ENCODE measurements at regions not wholly inside any gene's neighbourhood (a gene's known extent, or its start where the extent isn't known, plus 50 kb on each side); places are given as distances from the start of the nearest gene placed in this dataset.

GRCh38 chr12:17148706-17149105, 542.7 kb upstream of the LMO3 start:
- Histone ChIP-seq H3K9ac (ENCODE audit: low read length in 3 of 3) (no peak overlapping the region), H3K4me3 (ENCODE audit: low read length in 3 of 3) (no peak overlapping the region), H3K27ac (ENCODE audit: low read depth in 2 of 2, low read length in 2 of 2) (no peak overlapping the region), H3K9me3 (ENCODE audit: control insufficient read depth in 2 of 3, insufficient read depth in 1 of 3, low read length in 3 of 3) (peaks cover 0 to 5% (median 2%) of the 10 kb centered on the region in 3 donors), H3K27me3 (ENCODE audit: control insufficient read depth, insufficient read depth, low read length) (no peaks in the 10 kb centered on the region), H3K4me1 (ENCODE audit: control insufficient read depth in 2 of 3, insufficient read depth in 2 of 3, low read depth in 1 of 3, low read length in 3 of 3) (no peaks in the 10 kb centered on the region), H3K36me3 (ENCODE audit: control insufficient read depth in 2 of 3, insufficient read depth in 3 of 3, low read length in 3 of 3) (no peaks in the 10 kb centered on the region)
- intact Hi-C loops (cut with DNase I): no loop called here
- FAIRE-seq (no peak), DNase-seq (peak in 1 of 5 donors; percentile 32)
- TF ChIP-seq CTCF (IDR thresholded peaks at IDR 0.05; ENCODE audit: borderline replicate concordance, extremely low read depth, insufficient read depth): no peak

- Histone ChIP-seq H3K27me3 (ENCODE audit: control insufficient read depth, insufficient read depth, low read length) (no peaks in the 10 kb centered on the region), H3K36me3 (ENCODE audit: control insufficient read depth in 2 of 3, insufficient read depth in 3 of 3, low read length in 3 of 3) (no peaks in the 10 kb centered on the region), H3K4me3 (ENCODE audit: low read length in 3 of 3) (no peak overlapping the region), H3K27ac (ENCODE audit: low read depth in 2 of 2, low read length in 2 of 2) (no peak overlapping the region), H3K4me1 (ENCODE audit: control insufficient read depth in 2 of 3, insufficient read depth in 2 of 3, low read depth in 1 of 3, low read length in 3 of 3) (no peaks in the 10 kb centered on the region), H3K9me3 (ENCODE audit: control insufficient read depth in 2 of 3, insufficient read depth in 1 of 3, low read length in 3 of 3) (no peaks in the 10 kb centered on the region), H3K9ac (ENCODE audit: low read length in 3 of 3) (no peak overlapping the region)
- no peak for DNase-seq
- intact Hi-C loops (cut with DNase I): no loop called here
- no peak for TF ChIP-seq CTCF (IDR thresholded peaks at IDR 0.05; ENCODE audit: borderline replicate concordance, extremely low read depth, insufficient read depth)
- no peak for FAIRE-seq
These were observed 536.9 kb upstream of the LMO3 start for GRCh38 chr12:17142856-17143255.

- H3K9me3 ChIP-seq (ENCODE audit: control insufficient read depth in 2 of 3, insufficient read depth in 1 of 3, low read length in 3 of 3): no peaks in the 10 kb centered on the region
- intact Hi-C loops (cut with DNase I): no loop called here
- no peak overlapping the region for H3K4me3 ChIP-seq (ENCODE audit: low read length in 3 of 3)
- TF ChIP-seq CTCF (IDR thresholded peaks at IDR 0.05; ENCODE audit: borderline replicate concordance, extremely low read depth, insufficient read depth): no peak
- no peaks in the 10 kb centered on the region for H3K36me3 ChIP-seq (ENCODE audit: control insufficient read depth in 2 of 3, insufficient read depth in 3 of 3, low read length in 3 of 3)
- no peak overlapping the region for H3K27ac ChIP-seq (ENCODE audit: low read depth in 2 of 2, low read length in 2 of 2)
- no peaks in the 10 kb centered on the region for H3K27me3 ChIP-seq (ENCODE audit: control insufficient read depth, insufficient read depth, low read length)
- FAIRE-seq (no peak), DNase-seq (peak in 2 of 5 donors; percentile 8 to 13)
- H3K4me1 ChIP-seq (ENCODE audit: control insufficient read depth in 2 of 3, insufficient read depth in 2 of 3, low read depth in 1 of 3, low read length in 3 of 3): no peaks in the 10 kb centered on the region
- no peak overlapping the region for H3K9ac ChIP-seq (ENCODE audit: low read length in 3 of 3)
These were observed 534.0 kb upstream of the LMO3 start for GRCh38 chr12:17139931-17140330.

GRCh38 chr12:17137396-17137795, 531.4 kb upstream of the LMO3 start:
- Histone ChIP-seq H3K9ac (ENCODE audit: low read length in 3 of 3) (no peak overlapping the region), H3K4me3 (ENCODE audit: low read length in 3 of 3) (no peak overlapping the region), H3K27me3 (ENCODE audit: control insufficient read depth, insufficient read depth, low read length) (no peaks in the 10 kb centered on the region), H3K9me3 (ENCODE audit: control insufficient read depth in 2 of 3, insufficient read depth in 1 of 3, low read length in 3 of 3) (no peaks in the 10 kb centered on the region), H3K36me3 (ENCODE audit: control insufficient read depth in 2 of 3, insufficient read depth in 3 of 3, low read length in 3 of 3) (no peaks in the 10 kb centered on the region), H3K27ac (ENCODE audit: low read depth in 2 of 2, low read length in 2 of 2) (no peak overlapping the region), H3K4me1 (ENCODE audit: control insufficient read depth in 2 of 3, insufficient read depth in 2 of 3, low read depth in 1 of 3, low read length in 3 of 3) (no peaks in the 10 kb centered on the region)
- FAIRE-seq: no peak
- no peak for DNase-seq
- intact Hi-C loops (cut with DNase I): no loop called here
- TF ChIP-seq CTCF (IDR thresholded peaks at IDR 0.05; ENCODE audit: borderline replicate concordance, extremely low read depth, insufficient read depth): no peak

Data from kidney (tissue), 13 donors.